ENCODE measurements at regions not wholly inside any gene's neighbourhood (a gene's known extent, or its start where the extent isn't known, plus 50 kb on each side); places are given as distances from the start of the nearest gene placed in this dataset.

- TF ChIP-seq CTCF (IDR thresholded peaks at IDR 0.05) (no peak), POLR2A (IDR thresholded peaks at IDR 0.05) (no peak)
Observed at GRCh38 chr19:29383696-29384095, 142.1 kb upstream of the VSTM2B start.
